MM.1S (cell line): ENCODE measurements at regions not wholly inside any gene's neighbourhood (a gene's known extent, or its start where the extent isn't known, plus 50 kb on each side); places are given as distances from the start of the nearest gene placed in this dataset.

Experiments
- DNase-seq: peaks from one replicate; pipeline ENCODE4 v3.0.0-alpha.2; 2015
- H2AFZ ChIP-seq: fragments of 300-600 bp; sonication (generic); 2 replicates; pipeline ENCODE4 v1.6.0; 2016; ENCODE audit warnings: antibody characterized with exemption, low read length
- H3F3A ChIP-seq: fragments of 300-600 bp; sonication (generic); 2 replicates; pipeline ENCODE4 v1.6.1; 2016; ENCODE audit warnings: mild to moderate bottlenecking, antibody characterized with exemption, low read length, moderate library complexity, mixed read lengths; ENCODE audit not compliant: insufficient read depth
- H3K27ac ChIP-seq: fragments of 300-600 bp; sonication (generic); 2 replicates; pipeline ENCODE4 v1.5.1; 2016; ENCODE audit warnings: mild to moderate bottlenecking, low read length
- H3K27me3 ChIP-seq: fragments of 300-600 bp; sonication (generic); replicated peaks from 2 replicates; pipeline ENCODE4 v1.6.0; 2016; ENCODE audit warnings: low read length; ENCODE audit not compliant: insufficient read depth
- H3K36me3 ChIP-seq: fragments of 300-600 bp; sonication (generic); replicated peaks from 2 replicates; pipeline ENCODE4 v1.6.1; 2016; ENCODE audit warnings: mild to moderate bottlenecking, low read length, mixed read lengths; ENCODE audit not compliant: insufficient read depth
- H3K4me1 ChIP-seq: fragments of 300-600 bp; sonication (generic); 2 replicates; pipeline ENCODE4 v1.6.1; 2016; ENCODE audit warnings: low read length, mixed read lengths
- H3K4me2 ChIP-seq: fragments of 300-600 bp; sonication (generic); 2 replicates; pipeline ENCODE4 v1.6.0; 2016; ENCODE audit warnings: low read depth, low read length
- H3K4me3 ChIP-seq: fragments of 300-600 bp; sonication (generic); 2 replicates; pipeline ENCODE4 v1.5.1; 2016; ENCODE audit warnings: low read length, mixed read lengths
- H3K79me2 ChIP-seq: fragments of 300-600 bp; sonication (generic); 2 replicates; pipeline ENCODE4 v1.6.1; 2016; ENCODE audit warnings: mixed run types, low read length, mixed read lengths
- H3K9ac ChIP-seq: fragments of 300-600 bp; sonication (generic); 2 replicates; pipeline ENCODE4 v1.6.1; 2016; ENCODE audit warnings: low read length, mixed read lengths
- H3K9me2 ChIP-seq: fragments of 300-600 bp; sonication (generic); replicated peaks from 2 replicates; pipeline ENCODE4 v1.6.1; 2016; ENCODE audit warnings: mild to moderate bottlenecking, low read length, mixed read lengths; ENCODE audit not compliant: insufficient read depth
- H3K9me3 ChIP-seq: fragments of 300-600 bp; sonication (generic); replicated peaks from 2 replicates; pipeline ENCODE4 v1.6.1; 2016; ENCODE audit warnings: mild to moderate bottlenecking, low read length, mixed read lengths; ENCODE audit not compliant: insufficient read depth
- H4K20me1 ChIP-seq: fragments of 300-600 bp; sonication (generic); 2 replicates; pipeline ENCODE4 v1.6.1; 2016; ENCODE audit warnings: mild to moderate bottlenecking, low read length, moderate library complexity, mixed read lengths; ENCODE audit not compliant: insufficient read depth
- CTCF ChIP-seq: fragments of 300-600 bp; sonication (generic); IDR thresholded peaks from 2 replicates; pipeline ENCODE4 v1.5.1; 2016; ENCODE audit warnings: antibody characterized with exemption, low read length, mixed read lengths
- EZH2 ChIP-seq: fragments of 300-600 bp; sonication (generic); optimal IDR thresholded peaks from 2 replicates; pipeline ENCODE3; 2017; ENCODE audit warnings: low read depth, mild to moderate bottlenecking, antibody characterized with exemption, low read length, mixed read lengths
- EZH2phosphoT487 ChIP-seq: fragments of 300-600 bp; sonication (generic); IDR thresholded peaks from 2 replicates; pipeline ENCODE4 v1.6.1; 2018; ENCODE audit warnings: antibody characterized with exemption, low read length

- TF ChIP-seq EZH2, result no peak
- Histone ChIP-seq H3K9me3 (no peaks in the 10 kb centered on the region), H3K27ac (no peak overlapping the region), H3F3A (no peaks in the 10 kb centered on the region), H3K36me3 (no peaks in the 10 kb centered on the region), H3K9ac (no peak overlapping the region), H3K4me3 (no peak overlapping the region), H4K20me1 (no peaks in the 10 kb centered on the region), H3K4me1 (no peaks in the 10 kb centered on the region), H3K9me2 (no peaks in the 10 kb centered on the region), H3K4me2 (no peak overlapping the region), H2AFZ (no peak overlapping the region), H3K27me3 (peaks cover 79% of the 10 kb centered on the region), H3K79me2 (no peaks in the 10 kb centered on the region)
- no peak for DNase-seq
These were observed 50.0 kb downstream of the JAKMIP3 start for GRCh38 chr10:132115732-132116131.

DNA sequence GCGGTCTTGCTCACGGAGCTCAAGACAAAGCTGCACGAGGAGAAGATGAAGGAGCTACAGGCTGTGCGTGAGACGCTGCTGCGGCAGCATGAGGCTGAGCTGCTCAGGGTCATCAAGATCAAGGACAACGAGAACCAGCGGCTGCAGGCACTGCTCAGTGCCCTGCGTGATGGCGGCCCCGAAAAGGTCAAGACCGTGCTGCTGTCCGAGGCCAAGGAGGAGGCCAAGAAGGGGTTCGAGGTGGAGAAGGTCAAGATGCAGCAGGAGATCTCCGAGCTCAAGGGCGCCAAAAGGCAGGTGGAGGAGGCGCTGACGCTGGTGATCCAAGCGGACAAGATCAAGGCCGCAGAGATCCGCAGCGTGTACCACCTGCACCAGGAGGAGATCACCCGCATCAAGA lies 51.4 kb downstream of the JAKMIP3 start:
- Histone ChIP-seq H3K9me3 (no peaks in the 10 kb centered on the region), H3K36me3 (no peaks in the 10 kb centered on the region), H3K4me3 (no peak overlapping the region), H3K4me1 (no peaks in the 10 kb centered on the region), H3K4me2 (no peak overlapping the region), H3K27ac (no peak overlapping the region), H3K9me2 (no peaks in the 10 kb centered on the region), H3K27me3 (peaks cover 74% of the 10 kb centered on the region), H3F3A (no peaks in the 10 kb centered on the region), H3K79me2 (no peaks in the 10 kb centered on the region), H3K9ac (no peak overlapping the region), H4K20me1 (no peaks in the 10 kb centered on the region), H2AFZ (no peak overlapping the region)
- no peak for DNase-seq
- no peak for TF ChIP-seq EZH2
- no peak for TF ChIP-seq CTCF
- TF ChIP-seq EZH2phosphoT487, result no peak

- Histone ChIP-seq H3F3A (no peaks in the 10 kb centered on the region), H3K36me3 (no peaks in the 10 kb centered on the region), H3K27ac (no peak overlapping the region), H3K79me2 (no peaks in the 10 kb centered on the region), H3K4me1 (no peaks in the 10 kb centered on the region), H4K20me1 (no peaks in the 10 kb centered on the region), H2AFZ (no peak overlapping the region), H3K9me2 (no peaks in the 10 kb centered on the region), H3K27me3 (peaks cover 69% of the 10 kb centered on the region), H3K4me3 (no peak overlapping the region), H3K9ac (no peak overlapping the region), H3K9me3 (no peaks in the 10 kb centered on the region), H3K4me2 (no peak overlapping the region)
- TF ChIP-seq CTCF (no peak), EZH2phosphoT487 (no peak), EZH2 (no peak)
- DNase-seq, result no peak
These were observed 52.0 kb downstream of the JAKMIP3 start for GRCh38 chr10:132117636-132118190.

- Histone ChIP-seq H3K4me2 (no peak overlapping the region), H3K4me3 (no peak overlapping the region), H3F3A (no peaks in the 10 kb centered on the region), H3K9me3 (no peaks in the 10 kb centered on the region), H3K4me1 (no peaks in the 10 kb centered on the region), H3K9ac (no peak overlapping the region), H3K9me2 (no peaks in the 10 kb centered on the region), H3K27me3 (peaks cover 62% of the 10 kb centered on the region), H2AFZ (no peak overlapping the region), H3K36me3 (no peaks in the 10 kb centered on the region), H3K27ac (no peak overlapping the region), H3K79me2 (no peaks in the 10 kb centered on the region), H4K20me1 (no peaks in the 10 kb centered on the region)
- no peak for DNase-seq
- TF ChIP-seq EZH2, result no peak
- no peak for TF ChIP-seq CTCF
- TF ChIP-seq EZH2phosphoT487, result no peak
These were observed 52.6 kb downstream of the JAKMIP3 start for GRCh38 chr10:132118366-132118765.
